Lower lobe of right lung (tissue), 2 donors: ENCODE measurements at regions not wholly inside any gene's neighbourhood (a gene's known extent, or its start where the extent isn't known, plus 50 kb on each side); places are given as distances from the start of the nearest gene placed in this dataset.

ENCODE experiments used
- ATAC-seq, 2 donors: fragments of 200-7000 bp; cut with Tn5 transposase; one replicate each; pipeline ENCODE4 v1.9.1; 2020 to 2022; ENCODE audit warnings: mild to moderate bottlenecking in 2 of 2, moderate library complexity in 2 of 2
- DNase-seq: peaks from one replicate; pipeline ENCODE4 v3.0.0-alpha.2; 2020
- H3K27ac ChIP-seq: fragments of 200-600 bp; one replicate; pipeline ENCODE4 v1.8.0; 2022
- H3K27me3 ChIP-seq: fragments of 200-600 bp; one replicate; pipeline ENCODE4 v1.8.0; 2022; ENCODE audit warnings: low read depth
- H3K36me3 ChIP-seq: fragments of 200-600 bp; one replicate; pipeline ENCODE4 v1.8.0; 2022; ENCODE audit warnings: mild to moderate bottlenecking
- H3K4me1 ChIP-seq: fragments of 200-600 bp; one replicate; pipeline ENCODE4 v1.8.0; 2022
- H3K4me3 ChIP-seq: fragments of 200-600 bp; one replicate; pipeline ENCODE4 v1.8.0; 2022; ENCODE audit warnings: mild to moderate bottlenecking
- H3K9me3 ChIP-seq: fragments of 200-600 bp; one replicate; pipeline ENCODE4 v1.8.0; 2022
- CTCF ChIP-seq: fragments of 200-600 bp; IDR thresholded peaks from one replicate; pipeline ENCODE4 v1.8.0; 2022; ENCODE audit warnings: antibody characterized with exemption, mild to moderate bottlenecking
- intact Hi-C: fragments of 100-400 bp; cut with DNase I; formaldehyde crosslinking; loops from one replicate; pipeline ENCODE4 v1.11.0; 2022
- donor health status: DM: no; HTN: yes; CAD: no; lungs with severe emphysema.

DNA sequence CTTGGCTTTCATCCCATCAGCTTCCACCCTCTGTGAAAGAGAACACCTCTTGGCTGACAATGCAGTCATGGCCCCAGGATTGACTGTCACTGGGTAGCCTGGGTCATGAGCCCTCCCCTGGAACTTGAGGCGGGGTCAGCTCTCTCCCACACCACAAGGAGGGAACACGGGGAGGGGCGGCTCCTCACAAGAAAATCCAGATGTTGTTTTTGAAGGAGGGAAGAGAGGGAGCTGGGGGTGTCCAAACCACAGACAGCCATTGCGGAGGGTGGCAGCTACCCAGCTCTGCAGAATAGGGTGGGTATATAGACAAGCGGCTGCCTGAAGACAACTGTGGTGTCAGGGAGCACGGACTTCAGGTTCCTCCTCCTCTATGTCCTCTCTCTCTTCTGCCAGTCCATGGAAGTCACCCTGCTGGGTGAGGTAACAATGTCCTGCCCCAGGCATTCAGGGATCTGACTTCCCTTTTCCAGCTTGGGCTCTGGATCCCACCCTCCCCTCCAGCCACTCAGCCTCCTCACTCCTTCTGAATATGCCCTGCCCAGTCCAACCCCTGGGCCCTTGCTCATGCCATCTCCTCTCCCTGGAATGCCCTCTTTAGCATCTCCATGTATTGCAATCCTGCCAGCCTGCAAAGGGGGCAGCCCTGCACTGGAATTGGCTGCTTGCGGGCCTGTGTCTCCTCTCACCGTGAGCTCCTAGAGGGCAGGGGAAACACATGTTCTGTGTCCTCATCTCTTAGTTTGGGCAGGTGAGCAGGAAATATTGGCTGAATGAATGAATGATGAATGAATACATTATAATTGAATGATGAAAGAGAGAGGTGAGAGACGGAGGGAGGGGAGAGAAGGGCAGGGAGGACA, 60.9 kb upstream of the RUNX3 start:
- DNase-seq (no peak), ATAC-seq (no peak)

GRCh38 chr1:24990136-24990535, 60.1 kb upstream of the RUNX3 start:
- Histone ChIP-seq H3K36me3 (no peaks in the 10 kb centered on the region), H3K27me3 (peaks cover 11% of the 10 kb centered on the region), H3K4me1 (no peaks in the 10 kb centered on the region), H3K9me3 (no peaks in the 10 kb centered on the region), H3K27ac (no peak overlapping the region), H3K4me3 (no peak overlapping the region)
- TF ChIP-seq CTCF = no peak
- DNase-seq (no peak), ATAC-seq (no peak)
- intact Hi-C loops = no loop called here

More for the DNA sequence above, 60.9 kb upstream of the RUNX3 start:
- Histone ChIP-seq H3K27me3 (peaks cover 11% of the 10 kb centered on the region), H3K4me3 (no peak overlapping the region), H3K27ac (no peak overlapping the region), H3K4me1 (no peaks in the 10 kb centered on the region), H3K9me3 (no peaks in the 10 kb centered on the region), H3K36me3 (no peaks in the 10 kb centered on the region)
- TF ChIP-seq CTCF = no peak
- intact Hi-C loops = no loop called here

DNA sequence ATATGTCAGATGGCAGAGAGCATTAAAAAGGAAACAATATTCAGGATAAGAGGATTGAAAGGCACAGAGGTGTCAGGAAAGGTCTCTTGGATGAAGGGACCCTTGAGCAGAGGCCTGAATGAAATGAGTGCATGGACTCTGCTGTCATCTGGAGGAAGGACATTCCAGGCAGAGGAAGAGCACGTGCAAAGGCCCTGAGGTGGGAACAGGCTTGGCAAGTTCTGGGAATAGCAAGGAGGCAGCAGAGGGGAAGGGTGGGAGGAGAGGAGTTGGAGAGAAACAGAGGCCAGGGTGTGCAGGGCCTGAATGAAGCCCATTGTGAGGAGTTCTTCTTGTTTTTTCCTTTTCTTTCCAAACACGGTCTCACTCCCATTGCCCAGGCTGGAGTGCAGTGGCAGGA, 59.0 kb upstream of the RUNX3 start:
- peaks cover 11% of the 10 kb centered on the region for H3K27me3 ChIP-seq
- H3K27ac ChIP-seq = no peak overlapping the region
- intact Hi-C loops = no loop called here
- DNase-seq (no peak), ATAC-seq (no peak)
- TF ChIP-seq CTCF = no peak
- no peak overlapping the region for H3K4me3 ChIP-seq
- H3K36me3 ChIP-seq = no peaks in the 10 kb centered on the region
- no peaks in the 10 kb centered on the region for H3K4me1 ChIP-seq
- H3K9me3 ChIP-seq = no peaks in the 10 kb centered on the region

- no peak for DNase-seq
- no peak for TF ChIP-seq CTCF
Measured at GRCh38 chr1:24988558-24988912, 58.5 kb upstream of the RUNX3 start.

GRCh38 chr1:24987875-24988557, 57.9 kb upstream of the RUNX3 start:
- Histone ChIP-seq H3K27ac (no peak overlapping the region), H3K9me3 (no peaks in the 10 kb centered on the region), H3K4me3 (no peak overlapping the region), H3K27me3 (peaks cover 11% of the 10 kb centered on the region), H3K36me3 (no peaks in the 10 kb centered on the region), H3K4me1 (no peaks in the 10 kb centered on the region)
- no peak for DNase-seq
- no peak for TF ChIP-seq CTCF
- no peak for ATAC-seq
- intact Hi-C loops = no loop called here

More at GRCh38 chr1:24988558-24988912, 58.5 kb upstream of the RUNX3 start:
- H3K36me3 ChIP-seq = no peaks in the 10 kb centered on the region
- intact Hi-C loops = no loop called here
- no peaks in the 10 kb centered on the region for H3K9me3 ChIP-seq
- no peak overlapping the region for H3K27ac ChIP-seq
- H3K27me3 ChIP-seq = peaks cover 11% of the 10 kb centered on the region
- no peak for ATAC-seq
- H3K4me1 ChIP-seq = no peaks in the 10 kb centered on the region
- H3K4me3 ChIP-seq = no peak overlapping the region
